Skeletal muscle tissue (tissue), 3 donors: ENCODE measurements at regions not wholly inside any gene's neighbourhood (a gene's known extent, or its start where the extent isn't known, plus 50 kb on each side); places are given as distances from the start of the nearest gene placed in this dataset.

ENCODE experiments used
- H3K27ac ChIP-seq: one replicate; pipeline ENCODE4 v1.7.0; 2013; ENCODE audit warnings: mild to moderate bottlenecking, low read depth, low read length, inconsistent platforms
- H3K27me3 ChIP-seq, 3 donors: one replicate each; pipeline ENCODE4 v1.7.0; 2013; ENCODE audit warnings: low read length in 3 of 3; ENCODE audit not compliant: control insufficient read depth in 3 of 3, insufficient read depth in 3 of 3
- H3K36me3 ChIP-seq, 3 donors: one replicate each; pipeline ENCODE4 v1.7.0; 2013; ENCODE audit warnings: low read length in 3 of 3; ENCODE audit not compliant: control insufficient read depth in 3 of 3, insufficient read depth in 3 of 3
- H3K4me1 ChIP-seq, 3 donors: one replicate each; pipeline ENCODE4 v1.7.0; 2013; ENCODE audit warnings: low read length in 3 of 3, mild to moderate bottlenecking in 3 of 3; ENCODE audit not compliant: control insufficient read depth in 3 of 3, insufficient read depth in 3 of 3
- H3K4me3 ChIP-seq, 3 donors: one replicate each; pipeline ENCODE4 v1.7.0; 2013; ENCODE audit warnings: low read length in 3 of 3
- H3K9ac ChIP-seq, 3 donors: one replicate each; pipeline ENCODE4 v1.7.0; 2013; ENCODE audit warnings: low read length in 3 of 3, mild to moderate bottlenecking in 3 of 3, moderate library complexity in 2 of 3, low read depth in 1 of 3
- H3K9me3 ChIP-seq, 3 donors: one replicate each; pipeline ENCODE4 v1.7.0; 2013; ENCODE audit warnings: low read length in 3 of 3; ENCODE audit not compliant: control insufficient read depth in 3 of 3
- donor health status: Osteomylitis.

- H3K4me3 ChIP-seq: no peak overlapping the region
Observed at GRCh38 chr2:181807526-181807925, 84.0 kb upstream of the ITPRID2 start.

GRCh38 chr2:181810823-181811695 lies 80.5 kb upstream of the ITPRID2 start:
- H3K27ac ChIP-seq: peak overlapping the region; percentile 19

More at GRCh38 chr2:181807526-181807925, 84.0 kb upstream of the ITPRID2 start:
- Histone ChIP-seq H3K27me3 (no peaks in the 10 kb centered on the region), H3K27ac (no peak overlapping the region), H3K4me1 (peaks cover 0 to 4% (median 0%) of the 10 kb centered on the region in 3 donors), H3K9ac (no peak overlapping the region), H3K36me3 (no peaks in the 10 kb centered on the region), H3K9me3 (no peaks in the 10 kb centered on the region)

GRCh38 chr2:181812106-181812743 lies 79.3 kb upstream of the ITPRID2 start:
- Histone ChIP-seq H3K9ac (no peak overlapping the region), H3K4me3 (no peak overlapping the region), H3K4me1 (no peaks in the 10 kb centered on the region), H3K9me3 (no peaks in the 10 kb centered on the region), H3K27me3 (no peaks in the 10 kb centered on the region), H3K36me3 (no peaks in the 10 kb centered on the region), H3K27ac (no peak overlapping the region)

More at GRCh38 chr2:181810823-181811695, 80.5 kb upstream of the ITPRID2 start:
- Histone ChIP-seq H3K36me3 (no peaks in the 10 kb centered on the region), H3K9me3 (no peaks in the 10 kb centered on the region), H3K4me3 (no peak overlapping the region), H3K4me1 (no peaks in the 10 kb centered on the region), H3K9ac (no peak overlapping the region), H3K27me3 (no peaks in the 10 kb centered on the region)

- Histone ChIP-seq H3K27me3 (no peaks in the 10 kb centered on the region), H3K9ac (no peak overlapping the region), H3K9me3 (no peaks in the 10 kb centered on the region), H3K36me3 (no peaks in the 10 kb centered on the region), H3K4me3 (no peak overlapping the region), H3K4me1 (no peaks in the 10 kb centered on the region), H3K27ac (no peak overlapping the region)
Observed at GRCh38 chr2:181814057-181814491, 77.5 kb upstream of the ITPRID2 start.

DNA sequence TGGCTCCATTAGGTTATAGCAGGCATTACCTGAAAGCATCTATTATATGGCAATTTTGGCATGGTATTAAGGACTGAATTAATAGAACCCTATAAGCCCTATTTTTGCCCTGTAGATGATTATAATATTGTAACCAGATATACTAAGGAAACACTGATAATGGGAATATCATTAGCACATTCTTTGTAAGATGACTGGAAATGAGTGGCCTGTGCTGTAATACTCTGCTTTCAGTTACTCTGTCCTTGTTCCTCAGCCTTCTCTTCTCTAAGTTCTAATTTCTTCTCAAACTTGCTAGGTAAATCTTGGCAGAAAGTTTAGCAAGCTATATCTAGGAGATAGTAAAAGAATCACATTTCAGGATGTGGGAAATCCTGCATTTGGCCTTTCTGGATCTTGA lies 74.0 kb upstream of the ITPRID2 start:
- Histone ChIP-seq H3K27me3 (no peaks in the 10 kb centered on the region), H3K9me3 (no peaks in the 10 kb centered on the region), H3K27ac (no peak overlapping the region), H3K9ac (no peak overlapping the region), H3K4me1 (no peaks in the 10 kb centered on the region), H3K36me3 (no peaks in the 10 kb centered on the region), H3K4me3 (no peak overlapping the region)

GRCh38 chr2:181818058-181818680 lies 73.4 kb upstream of the ITPRID2 start:
- Histone ChIP-seq H3K27ac (no peak overlapping the region), H3K4me1 (no peaks in the 10 kb centered on the region), H3K36me3 (no peaks in the 10 kb centered on the region), H3K9ac (no peak overlapping the region), H3K4me3 (no peak overlapping the region), H3K27me3 (no peaks in the 10 kb centered on the region), H3K9me3 (no peaks in the 10 kb centered on the region)

- H3K27ac ChIP-seq: no peak overlapping the region
- no peak overlapping the region for H3K9ac ChIP-seq
- no peak overlapping the region for H3K4me3 ChIP-seq
- H3K4me1 ChIP-seq: no peaks in the 10 kb centered on the region
- H3K36me3 ChIP-seq: no peaks in the 10 kb centered on the region
- H3K27me3 ChIP-seq: no peaks in the 10 kb centered on the region
- no peaks in the 10 kb centered on the region for H3K9me3 ChIP-seq
Observed at GRCh38 chr2:181818840-181819239, 72.7 kb upstream of the ITPRID2 start.

GRCh38 chr2:181821049-181821448 lies 70.5 kb upstream of the ITPRID2 start:
- no peak overlapping the region for H3K4me3 ChIP-seq
- H3K27ac ChIP-seq: no peak overlapping the region
- H3K27me3 ChIP-seq: no peaks in the 10 kb centered on the region
- no peaks in the 10 kb centered on the region for H3K9me3 ChIP-seq
- H3K36me3 ChIP-seq: no peaks in the 10 kb centered on the region
- H3K4me1 ChIP-seq: no peaks in the 10 kb centered on the region
- H3K9ac ChIP-seq: no peak overlapping the region

DNA sequence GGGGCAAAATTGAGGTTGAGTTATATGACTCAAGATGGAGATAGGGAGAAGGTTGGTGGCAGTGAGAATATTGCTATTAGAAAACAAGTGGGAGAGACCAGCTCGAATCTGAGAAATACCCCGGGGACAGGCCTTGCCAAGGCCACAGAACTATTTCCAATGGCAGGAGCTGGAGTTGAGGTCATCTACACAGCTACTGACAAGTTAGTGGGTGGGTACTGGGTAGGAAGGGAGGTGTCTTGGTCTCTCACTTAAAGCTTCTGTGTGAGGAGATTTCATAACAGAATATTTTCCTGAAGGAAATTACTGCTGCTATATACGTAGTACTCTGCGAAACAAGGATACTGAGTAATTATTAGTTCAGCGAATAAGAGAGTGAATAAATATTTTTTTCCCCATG lies 69.4 kb upstream of the ITPRID2 start:
- H3K36me3 ChIP-seq: no peaks in the 10 kb centered on the region
- H3K4me3 ChIP-seq: no peak overlapping the region
- H3K27me3 ChIP-seq: no peaks in the 10 kb centered on the region
- no peaks in the 10 kb centered on the region for H3K4me1 ChIP-seq
- no peak overlapping the region for H3K9ac ChIP-seq
- no peak overlapping the region for H3K27ac ChIP-seq
- H3K9me3 ChIP-seq: no peaks in the 10 kb centered on the region

DNA sequence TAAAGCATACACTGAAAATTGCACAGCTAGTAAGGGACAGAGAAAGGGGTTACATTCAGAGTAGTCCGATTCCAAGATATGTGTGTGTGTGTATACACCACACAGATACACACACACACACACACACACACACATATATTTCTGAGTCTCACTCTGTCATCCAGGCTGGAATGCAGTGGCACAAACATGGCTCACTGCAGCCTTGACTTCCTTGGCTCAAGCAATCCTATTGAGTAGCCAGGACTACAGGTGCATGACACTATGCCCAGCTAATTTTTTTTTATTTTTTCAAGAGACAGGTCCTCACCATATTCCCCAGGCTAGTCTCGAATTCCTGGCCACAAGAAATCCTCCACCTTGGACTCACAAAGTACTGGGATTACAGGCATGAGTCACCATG lies 68.1 kb upstream of the ITPRID2 start:
- no peaks in the 10 kb centered on the region for H3K36me3 ChIP-seq
- no peak overlapping the region for H3K4me3 ChIP-seq
- no peak overlapping the region for H3K9ac ChIP-seq
- no peaks in the 10 kb centered on the region for H3K4me1 ChIP-seq
- no peaks in the 10 kb centered on the region for H3K9me3 ChIP-seq
- H3K27me3 ChIP-seq: no peaks in the 10 kb centered on the region
- H3K27ac ChIP-seq: no peak overlapping the region
